Activated T-helper 17 cell treated with anti-CD3 and anti-CD28 coated beads, Interleukin-2, amount 50 U/mL, for 72 hours (primary cell): ENCODE measurements at regions not wholly inside any gene's neighbourhood (a gene's known extent, or its start where the extent isn't known, plus 50 kb on each side); places are given as distances from the start of the nearest gene placed in this dataset.

Experiments used
- ATAC-seq: fragments of 150-1000 bp; cut with Tn5 transposase; replicated peaks from 2 replicates; pipeline ENCODE4 v1.10.0; 2021; ENCODE audit warnings: mild to moderate bottlenecking, moderate library complexity
- H3K27ac Mint-ChIP-seq: one replicate; pipeline ENCODE4 v1.8.0; 2022; ENCODE audit warnings: mixed read lengths
- H3K27me3 Mint-ChIP-seq: one replicate; pipeline ENCODE4 v1.8.0; 2022; ENCODE audit warnings: mixed read lengths
- H3K36me3 Mint-ChIP-seq: one replicate; pipeline ENCODE4 v1.8.0; 2022; ENCODE audit warnings: low read depth, mild to moderate bottlenecking, mixed read lengths
- H3K4me1 Mint-ChIP-seq: one replicate; pipeline ENCODE4 v1.8.0; 2022; ENCODE audit warnings: mixed read lengths
- H3K4me3 Mint-ChIP-seq: one replicate; pipeline ENCODE4 v1.8.0; 2022; ENCODE audit warnings: mild to moderate bottlenecking, mixed read lengths
- H3K9me3 Mint-ChIP-seq: one replicate; pipeline ENCODE4 v1.8.0; 2022; ENCODE audit warnings: mixed read lengths

DNA sequence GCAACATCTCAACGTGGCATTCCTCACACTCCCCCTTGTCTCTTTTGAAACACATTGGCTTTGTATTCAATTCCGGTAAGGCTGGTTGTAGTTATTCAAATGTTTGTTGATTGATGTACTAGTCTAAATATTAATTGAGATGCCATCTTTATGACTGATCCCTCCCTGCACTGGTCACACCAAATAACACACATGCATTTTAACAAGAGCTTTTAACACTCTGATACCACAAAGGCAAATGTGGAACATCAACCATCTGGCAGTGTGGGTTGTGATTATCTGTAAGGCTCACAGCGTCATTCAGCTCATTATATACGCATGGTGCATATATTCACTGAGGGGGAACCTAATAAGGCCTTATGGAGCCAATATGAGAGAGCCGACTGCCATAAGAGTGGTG lies 305.0 kb downstream of the TENT4A start:
- H3K27me3 Mint-ChIP-seq = peaks cover 4% of the 10 kb centered on the region
- H3K4me1 Mint-ChIP-seq = no peaks in the 10 kb centered on the region
- H3K36me3 Mint-ChIP-seq = no peaks in the 10 kb centered on the region
- no peak overlapping the region for H3K27ac Mint-ChIP-seq
- no peak overlapping the region for H3K4me3 Mint-ChIP-seq
- ATAC-seq = no peak
- H3K9me3 Mint-ChIP-seq = peaks cover 20% of the 10 kb centered on the region

GRCh38 chr5:7018601-7019000 lies 305.4 kb downstream of the TENT4A start:
- Mint-ChIP-seq H3K9me3 (peaks cover 22% of the 10 kb centered on the region), H3K4me3 (no peak overlapping the region), H3K36me3 (no peaks in the 10 kb centered on the region), H3K4me1 (no peaks in the 10 kb centered on the region), H3K27me3 (peaks cover 4% of the 10 kb centered on the region), H3K27ac (no peak overlapping the region)
- no peak for ATAC-seq

- no peak for ATAC-seq
- H3K27ac Mint-ChIP-seq = no peak overlapping the region
- H3K4me1 Mint-ChIP-seq = no peaks in the 10 kb centered on the region
- H3K36me3 Mint-ChIP-seq = no peaks in the 10 kb centered on the region
- no peak overlapping the region for H3K4me3 Mint-ChIP-seq
- H3K9me3 Mint-ChIP-seq = no peaks in the 10 kb centered on the region
- H3K27me3 Mint-ChIP-seq = peaks cover 7% of the 10 kb centered on the region
Observed at GRCh38 chr5:7036192-7036835, 323.1 kb downstream of the TENT4A start.

DNA sequence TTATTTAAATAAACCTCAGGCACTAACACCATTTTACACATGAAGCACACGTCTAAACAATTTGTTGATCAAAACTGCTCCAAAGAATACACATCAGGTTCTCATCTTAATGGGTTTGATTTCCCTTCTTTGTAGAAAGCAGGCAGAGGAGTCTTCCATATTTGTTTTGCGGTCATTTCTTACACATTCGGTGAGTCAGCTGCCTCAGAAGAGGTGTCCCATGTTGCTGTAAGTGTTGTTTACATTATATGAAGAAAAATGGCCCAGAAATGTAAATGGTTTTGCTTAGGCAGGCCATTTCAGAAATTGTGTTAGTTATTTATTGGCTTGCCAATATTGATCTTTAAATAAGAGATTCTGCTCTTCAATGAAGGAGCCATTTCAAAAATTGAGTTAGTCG lies 325.8 kb downstream of the TENT4A start:
- Mint-ChIP-seq H3K27me3 (peaks cover 7% of the 10 kb centered on the region), H3K9me3 (no peaks in the 10 kb centered on the region), H3K4me1 (no peaks in the 10 kb centered on the region), H3K27ac (no peak overlapping the region), H3K36me3 (no peaks in the 10 kb centered on the region), H3K4me3 (no peak overlapping the region)
- no peak for ATAC-seq

GRCh38 chr5:7040111-7040510 lies 326.9 kb downstream of the TENT4A start:
- H3K9me3 Mint-ChIP-seq = no peaks in the 10 kb centered on the region
- H3K4me1 Mint-ChIP-seq = no peaks in the 10 kb centered on the region
- no peak for ATAC-seq
- H3K27me3 Mint-ChIP-seq = peaks cover 7% of the 10 kb centered on the region
- H3K4me3 Mint-ChIP-seq = no peak overlapping the region
- no peaks in the 10 kb centered on the region for H3K36me3 Mint-ChIP-seq
- no peak overlapping the region for H3K27ac Mint-ChIP-seq

DNA sequence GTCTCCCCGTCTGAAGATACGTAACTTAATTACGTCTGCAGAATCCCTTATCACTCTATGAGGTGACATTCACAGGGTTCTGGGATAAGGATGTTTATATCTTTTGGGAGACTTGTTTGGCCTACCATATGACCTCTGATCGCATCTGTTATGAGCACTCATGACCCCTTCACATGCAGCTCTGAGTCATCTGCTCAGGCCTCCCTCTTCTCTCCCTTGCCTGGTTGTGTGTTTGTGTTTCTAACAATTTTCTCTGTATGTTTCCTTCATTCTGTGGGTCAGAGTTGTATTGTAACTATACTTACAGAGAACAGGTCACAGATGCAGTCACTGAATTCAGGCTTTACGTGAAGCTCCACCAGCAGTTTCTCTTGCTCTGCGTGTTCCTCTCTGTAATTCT lies 330.6 kb downstream of the TENT4A start:
- peaks cover 7% of the 10 kb centered on the region for H3K27me3 Mint-ChIP-seq
- H3K9me3 Mint-ChIP-seq = no peaks in the 10 kb centered on the region
- H3K4me1 Mint-ChIP-seq = no peaks in the 10 kb centered on the region
- H3K27ac Mint-ChIP-seq = no peak overlapping the region
- H3K4me3 Mint-ChIP-seq = no peak overlapping the region
- H3K36me3 Mint-ChIP-seq = no peaks in the 10 kb centered on the region
- ATAC-seq = no peak

DNA sequence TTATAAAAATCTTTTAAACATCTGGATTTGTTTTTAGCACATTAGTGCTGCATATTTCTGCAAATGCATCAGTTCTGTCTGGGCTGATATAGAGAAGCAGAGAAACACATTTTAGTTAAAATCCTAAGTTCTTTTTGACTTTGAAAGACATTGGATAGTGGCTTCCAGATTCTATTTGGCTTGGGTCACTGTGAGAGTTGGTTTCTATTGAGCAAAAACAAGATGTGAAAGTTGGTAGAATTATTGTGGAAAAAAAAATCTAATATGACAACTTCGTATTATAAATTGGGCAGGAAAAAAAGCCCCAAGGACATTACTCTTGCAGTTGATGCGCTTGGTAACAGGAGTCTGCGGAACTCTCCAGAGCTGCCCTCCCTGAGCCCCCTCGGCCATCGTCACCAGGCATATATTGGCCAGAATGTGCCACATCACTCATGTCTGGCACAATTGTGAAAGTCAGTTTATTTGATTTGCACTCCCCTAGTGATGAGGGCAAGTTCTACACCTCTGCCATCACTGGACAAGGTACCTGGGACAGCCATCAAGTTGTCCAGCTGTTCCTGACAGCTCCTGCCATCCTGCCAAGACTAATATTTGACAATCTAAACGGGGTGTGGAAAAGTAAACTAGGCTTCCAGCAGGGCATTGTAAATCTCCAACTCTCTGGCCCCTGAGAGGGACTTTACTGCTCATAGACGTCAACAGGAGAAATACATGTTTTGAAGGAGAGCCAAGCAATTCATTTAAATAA lies 334.5 kb downstream of the TENT4A start:
- no peak overlapping the region for H3K4me3 Mint-ChIP-seq
- no peak for ATAC-seq
- no peaks in the 10 kb centered on the region for H3K4me1 Mint-ChIP-seq
- no peaks in the 10 kb centered on the region for H3K9me3 Mint-ChIP-seq
- H3K27ac Mint-ChIP-seq = no peak overlapping the region
- H3K36me3 Mint-ChIP-seq = no peaks in the 10 kb centered on the region
- H3K27me3 Mint-ChIP-seq = no peaks in the 10 kb centered on the region

DNA sequence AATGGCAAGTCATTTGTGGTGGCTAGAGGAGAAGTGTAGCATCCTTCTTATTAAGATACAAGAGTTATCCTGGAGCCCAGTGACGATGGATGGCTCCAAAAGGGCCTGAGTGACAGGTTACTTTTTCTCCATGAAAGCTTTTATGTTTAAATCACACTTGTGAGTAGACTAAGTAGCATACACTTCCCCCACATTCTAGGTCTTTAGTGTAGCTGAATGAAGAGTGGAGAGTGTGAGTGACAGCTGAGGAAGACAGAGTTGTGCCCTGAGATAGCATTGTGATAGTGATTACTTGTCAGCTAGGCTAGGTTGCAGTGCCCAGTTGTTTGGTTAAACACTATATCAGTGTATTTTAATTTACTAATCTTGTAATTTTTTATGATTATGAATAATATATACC lies 337.8 kb downstream of the TENT4A start:
- no peak for ATAC-seq
- Mint-ChIP-seq H3K27me3 (no peaks in the 10 kb centered on the region), H3K27ac (no peak overlapping the region), H3K4me3 (no peak overlapping the region), H3K36me3 (no peaks in the 10 kb centered on the region), H3K9me3 (no peaks in the 10 kb centered on the region), H3K4me1 (no peaks in the 10 kb centered on the region)

DNA sequence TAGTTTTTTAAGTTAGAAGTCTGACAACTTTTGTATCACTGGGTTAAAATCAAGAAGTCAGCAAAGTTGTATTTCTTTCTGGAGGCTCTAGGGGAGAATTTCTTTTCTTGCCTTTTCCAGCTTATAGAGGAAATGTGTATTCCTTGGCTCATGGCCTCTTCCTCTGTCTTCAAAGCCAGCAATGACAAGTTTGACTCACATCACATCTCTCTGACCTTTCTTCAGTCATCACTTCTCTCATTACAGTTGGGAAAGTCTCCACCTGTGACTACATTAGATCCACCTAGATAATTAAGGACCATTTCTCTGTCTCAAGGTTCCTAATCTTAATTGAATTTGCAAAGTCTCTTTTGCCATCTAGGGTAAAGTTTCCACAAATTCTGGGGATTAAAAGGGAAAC lies 339.9 kb downstream of the TENT4A start:
- H3K4me1 Mint-ChIP-seq = no peaks in the 10 kb centered on the region
- ATAC-seq = no peak
- no peaks in the 10 kb centered on the region for H3K9me3 Mint-ChIP-seq
- no peaks in the 10 kb centered on the region for H3K36me3 Mint-ChIP-seq
- H3K27ac Mint-ChIP-seq = no peak overlapping the region
- no peak overlapping the region for H3K4me3 Mint-ChIP-seq
- no peaks in the 10 kb centered on the region for H3K27me3 Mint-ChIP-seq

- Mint-ChIP-seq H3K9me3 (no peaks in the 10 kb centered on the region), H3K27me3 (no peaks in the 10 kb centered on the region), H3K4me1 (no peaks in the 10 kb centered on the region), H3K27ac (no peak overlapping the region), H3K36me3 (no peaks in the 10 kb centered on the region), H3K4me3 (no peak overlapping the region)
- ATAC-seq = no peak
Observed at GRCh38 chr5:7053528-7054209, 340.4 kb downstream of the TENT4A start.

- no peak for ATAC-seq
- Mint-ChIP-seq H3K27me3 (no peaks in the 10 kb centered on the region), H3K36me3 (no peaks in the 10 kb centered on the region), H3K27ac (no peak overlapping the region), H3K4me1 (no peaks in the 10 kb centered on the region), H3K9me3 (no peaks in the 10 kb centered on the region), H3K4me3 (no peak overlapping the region)
Observed at GRCh38 chr5:7066471-7067235, 329.3 kb upstream of the ADCY2 start.

DNA sequence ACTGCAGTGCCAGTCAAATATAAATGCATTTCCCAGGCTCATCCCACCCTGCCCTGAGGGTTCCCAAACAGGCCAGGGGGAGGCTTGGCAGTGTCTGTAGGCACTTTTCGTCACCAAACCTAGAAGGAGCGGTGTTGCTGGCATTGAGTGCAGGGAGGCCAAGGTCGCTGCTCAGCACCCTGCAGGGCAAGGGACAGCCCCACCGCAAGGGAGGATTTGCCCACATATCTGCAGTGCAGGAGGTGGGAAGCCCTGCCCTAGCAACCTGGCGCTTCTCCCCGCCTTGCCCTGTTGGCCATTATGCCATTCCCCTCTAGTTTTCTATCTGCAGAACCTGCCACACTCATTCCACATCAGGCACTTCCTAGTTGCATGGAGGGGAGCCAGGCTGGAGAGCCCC lies 327.8 kb upstream of the ADCY2 start:
- no peaks in the 10 kb centered on the region for H3K36me3 Mint-ChIP-seq
- H3K9me3 Mint-ChIP-seq = no peaks in the 10 kb centered on the region
- H3K4me3 Mint-ChIP-seq = no peak overlapping the region
- no peaks in the 10 kb centered on the region for H3K4me1 Mint-ChIP-seq
- ATAC-seq = no peak
- H3K27me3 Mint-ChIP-seq = no peaks in the 10 kb centered on the region
- no peak overlapping the region for H3K27ac Mint-ChIP-seq

GRCh38 chr5:7068899-7069298 lies 327.0 kb upstream of the ADCY2 start:
- Mint-ChIP-seq H3K4me1 (no peaks in the 10 kb centered on the region), H3K27me3 (no peaks in the 10 kb centered on the region), H3K9me3 (no peaks in the 10 kb centered on the region), H3K36me3 (no peaks in the 10 kb centered on the region), H3K4me3 (no peak overlapping the region), H3K27ac (no peak overlapping the region)
- ATAC-seq = no peak

- ATAC-seq = no peak
- no peaks in the 10 kb centered on the region for H3K4me1 Mint-ChIP-seq
- H3K9me3 Mint-ChIP-seq = no peaks in the 10 kb centered on the region
- H3K27ac Mint-ChIP-seq = no peak overlapping the region
- H3K27me3 Mint-ChIP-seq = no peaks in the 10 kb centered on the region
- no peak overlapping the region for H3K4me3 Mint-ChIP-seq
- H3K36me3 Mint-ChIP-seq = no peaks in the 10 kb centered on the region
Observed at GRCh38 chr5:7072188-7072587, 323.8 kb upstream of the ADCY2 start.
